Posterior cingulate gyrus (tissue), 11 donors: ENCODE measurements at regions not wholly inside any gene's neighbourhood (a gene's known extent, or its start where the extent isn't known, plus 50 kb on each side); places are given as distances from the start of the nearest gene placed in this dataset.

Experiments
- DNase-seq, 10 donors: peaks; one replicate each; pipeline versions ENCODE4 v3.0.0 to v3.0.0-alpha.2; 2020 to 2021; ENCODE audit warnings: mixed read lengths in 3 of 10
- intact Hi-C: fragments of 100-400 bp; cut with DNase I; formaldehyde crosslinking; loops from one replicate; pipeline ENCODE4 v1.15.1; 2023

GRCh38 chr13:109541081-109541480, 245.3 kb downstream of the IRS2 start:
- intact Hi-C loops, result no loop called here
- no peak for DNase-seq

GRCh38 chr13:109537584-109537983, 248.8 kb downstream of the IRS2 start:
- no peak for DNase-seq
- intact Hi-C loops, result no loop called here

GRCh38 chr13:109533350-109533749, 253.0 kb downstream of the IRS2 start:
- intact Hi-C loops, result no loop called here
- peak in 1 of 10 donors; percentile 76 for DNase-seq

- no peak for DNase-seq
Observed at GRCh38 chr13:109529964-109530363, 256.4 kb downstream of the IRS2 start.

GRCh38 chr13:109521719-109522118, 264.7 kb downstream of the IRS2 start:
- intact Hi-C loops, result no loop called here
- DNase-seq, result no peak

More at GRCh38 chr13:109529964-109530363, 256.4 kb downstream of the IRS2 start:
- intact Hi-C loops, result no loop called here

- no peak for DNase-seq
- intact Hi-C loops, result no loop called here
Observed at GRCh38 chr13:109517517-109517916, 268.9 kb downstream of the IRS2 start.

GRCh38 chr13:109516186-109516585, 270.2 kb downstream of the IRS2 start:
- intact Hi-C loops, result no loop called here
- no peak for DNase-seq

GRCh38 chr13:109510013-109510412, 276.4 kb downstream of the IRS2 start:
- intact Hi-C loops, result no loop called here

GRCh38 chr13:109509154-109509900, 277.1 kb downstream of the IRS2 start:
- intact Hi-C loops, result no loop called here
- no peak for DNase-seq

More at GRCh38 chr13:109510013-109510412, 276.4 kb downstream of the IRS2 start:
- no peak for DNase-seq

GRCh38 chr13:109500146-109500773, 286.1 kb downstream of the IRS2 start:
- intact Hi-C loops, result no loop called here
- peak in 6 of 10 donors; percentile 34 to 88 (median 56) for DNase-seq

- DNase-seq, result no peak
- intact Hi-C loops, result no loop called here
Observed at GRCh38 chr13:109497917-109498316, 288.5 kb downstream of the IRS2 start.

- no peak for DNase-seq
- intact Hi-C loops, result no loop called here
Observed at GRCh38 chr13:109496216-109496615, 290.2 kb downstream of the IRS2 start.

GRCh38 chr13:109494925-109495369, 291.4 kb downstream of the IRS2 start:
- intact Hi-C loops, result no loop called here
- no peak for DNase-seq

GRCh38 chr13:109485136-109485794, 301.1 kb downstream of the IRS2 start:
- DNase-seq, result no peak
- intact Hi-C loops, result no loop called here

- no peak for DNase-seq
- intact Hi-C loops, result no loop called here
Observed at GRCh38 chr13:109483284-109483683, 303.1 kb downstream of the IRS2 start.

- intact Hi-C loops, result no loop called here
- DNase-seq, result no peak
Observed at GRCh38 chr13:109481040-109481439, 305.3 kb downstream of the IRS2 start.

GRCh38 chr13:109480011-109480955, 306.1 kb downstream of the IRS2 start:
- intact Hi-C loops, result no loop called here
- DNase-seq, result no peak

- intact Hi-C loops, result no loop called here
- DNase-seq, result no peak
Observed at GRCh38 chr13:109479534-109479933, 306.8 kb downstream of the IRS2 start.

- intact Hi-C loops, result no loop called here
- DNase-seq, result no peak
Observed at GRCh38 chr13:109476001-109476400, 310.4 kb downstream of the IRS2 start.

- intact Hi-C loops, result no loop called here
- peak in 1 of 10 donors; percentile 22 for DNase-seq
Observed at GRCh38 chr13:109468123-109468522, 318.3 kb downstream of the IRS2 start.
